Muscle layer of duodenum (tissue), 2 donors: ENCODE measurements at regions not wholly inside any gene's neighbourhood (a gene's known extent, or its start where the extent isn't known, plus 50 kb on each side); places are given as distances from the start of the nearest gene placed in this dataset.

Source experiments
- H3K27ac ChIP-seq: one replicate; pipeline ENCODE4 v1.7.0; 2013; ENCODE audit warnings: mild to moderate bottlenecking, low read length
- H3K27me3 ChIP-seq: one replicate; pipeline ENCODE4 v1.7.0; 2013; ENCODE audit warnings: low read depth, mild to moderate bottlenecking, control low read depth, low read length
- H3K36me3 ChIP-seq, 2 donors: one replicate each; pipeline ENCODE4 v1.7.0; 2013; ENCODE audit warnings: low read length in 2 of 2, control low read depth in 1 of 2, mild to moderate bottlenecking in 1 of 2; ENCODE audit not compliant: insufficient read depth in 2 of 2, control insufficient read depth in 1 of 2
- H3K4me1 ChIP-seq, 2 donors: one replicate each; pipeline ENCODE4 v1.7.0; 2013; ENCODE audit warnings: low read length in 2 of 2, mild to moderate bottlenecking in 2 of 2, control low read depth in 1 of 2, moderate library complexity in 1 of 2; ENCODE audit not compliant: insufficient read depth in 2 of 2, control insufficient read depth in 1 of 2
- H3K4me3 ChIP-seq, 2 donors: one replicate each; pipeline ENCODE4 v1.7.0; 2013; ENCODE audit warnings: low read length in 2 of 2, low read depth in 1 of 2, mild to moderate bottlenecking in 1 of 2
- H3K9me3 ChIP-seq, 2 donors: one replicate each; pipeline ENCODE4 v1.7.0; 2013; ENCODE audit warnings: low read length in 2 of 2, control low read depth in 1 of 2, mild to moderate bottlenecking in 1 of 2; ENCODE audit not compliant: control insufficient read depth in 1 of 2
- donor health status: healthy.

DNA sequence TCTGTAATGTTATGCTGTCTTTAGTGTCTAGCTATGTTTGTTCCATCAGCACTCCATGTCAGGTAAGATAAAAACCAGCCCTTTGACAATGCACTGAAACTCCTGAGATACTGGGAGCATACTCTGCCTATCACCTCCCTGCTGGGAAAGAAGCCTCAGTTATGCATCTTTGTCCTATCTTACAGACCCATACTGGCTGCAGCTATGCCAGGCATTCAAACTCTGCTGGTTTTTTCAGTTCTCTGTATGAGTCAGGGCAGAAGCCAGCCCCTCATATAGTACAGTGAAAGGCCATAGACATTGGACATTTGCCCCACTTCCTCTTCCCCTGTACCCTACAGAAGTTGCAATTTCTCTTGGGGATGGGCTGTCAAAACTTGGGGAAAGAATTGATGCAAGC lies 181.1 kb upstream of the RGPD4 start:
- Histone ChIP-seq H3K4me3 (peak overlapping the region in 1 of 2 donors; percentile 29), H3K9me3 (peaks cover 12 to 14% of the 10 kb centered on the region in 2 donors), H3K27ac (no peak overlapping the region), H3K36me3 (no peaks in the 10 kb centered on the region), H3K4me1 (no peaks in the 10 kb centered on the region), H3K27me3 (no peaks in the 10 kb centered on the region)

- Histone ChIP-seq H3K4me1 (no peaks in the 10 kb centered on the region), H3K36me3 (no peaks in the 10 kb centered on the region), H3K27ac (no peak overlapping the region), H3K4me3 (no peak overlapping the region), H3K9me3 (peaks cover 8 to 14% of the 10 kb centered on the region in 2 donors), H3K27me3 (no peaks in the 10 kb centered on the region)
Measured at GRCh38 chr2:107648781-107649404, 177.8 kb upstream of the RGPD4 start.

DNA sequence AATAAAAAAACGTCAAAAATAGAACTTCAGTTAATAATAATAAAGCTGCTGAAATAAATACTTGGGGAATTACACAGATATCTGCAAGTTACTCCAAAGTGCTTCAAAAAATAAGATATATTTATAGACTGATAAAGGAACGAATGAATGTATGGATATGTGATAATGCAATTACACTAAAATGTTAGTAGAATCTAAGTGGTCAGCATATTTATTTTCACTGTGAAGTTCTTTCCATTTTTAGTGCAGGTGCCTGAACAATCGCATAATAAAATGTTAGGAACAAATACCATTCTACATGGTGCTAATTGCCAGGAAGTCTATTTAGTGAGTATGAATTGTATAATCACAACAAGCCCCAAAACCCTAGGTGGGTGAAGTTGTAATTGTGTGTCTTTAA lies 169.6 kb upstream of the RGPD4 start:
- Histone ChIP-seq H3K27ac (no peak overlapping the region), H3K4me1 (no peaks in the 10 kb centered on the region), H3K9me3 (no peaks in the 10 kb centered on the region), H3K27me3 (no peaks in the 10 kb centered on the region), H3K4me3 (no peak overlapping the region), H3K36me3 (no peaks in the 10 kb centered on the region)

DNA sequence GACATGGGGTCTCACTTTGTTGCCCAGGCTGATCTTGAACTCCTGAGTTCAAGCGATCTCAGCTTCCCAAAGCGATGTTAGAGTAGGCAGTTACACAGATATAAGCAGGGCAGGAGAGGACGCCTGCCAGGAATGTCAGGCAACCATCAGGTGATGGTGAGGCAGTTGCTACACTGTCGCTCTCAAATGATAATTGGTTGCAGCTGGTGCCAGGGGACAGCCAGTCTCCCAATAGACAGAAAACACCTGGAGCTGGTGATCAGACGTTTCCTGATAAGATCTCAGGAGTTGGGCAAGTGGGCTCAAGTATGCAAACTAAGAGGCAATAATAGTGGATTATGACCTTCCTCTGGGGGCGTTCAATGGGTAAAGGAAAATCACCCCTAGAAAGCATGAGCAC lies 163.1 kb upstream of the RGPD4 start:
- Histone ChIP-seq H3K27me3 (no peaks in the 10 kb centered on the region), H3K4me3 (no peak overlapping the region), H3K27ac (no peak overlapping the region), H3K9me3 (no peaks in the 10 kb centered on the region), H3K36me3 (no peaks in the 10 kb centered on the region), H3K4me1 (no peaks in the 10 kb centered on the region)

DNA sequence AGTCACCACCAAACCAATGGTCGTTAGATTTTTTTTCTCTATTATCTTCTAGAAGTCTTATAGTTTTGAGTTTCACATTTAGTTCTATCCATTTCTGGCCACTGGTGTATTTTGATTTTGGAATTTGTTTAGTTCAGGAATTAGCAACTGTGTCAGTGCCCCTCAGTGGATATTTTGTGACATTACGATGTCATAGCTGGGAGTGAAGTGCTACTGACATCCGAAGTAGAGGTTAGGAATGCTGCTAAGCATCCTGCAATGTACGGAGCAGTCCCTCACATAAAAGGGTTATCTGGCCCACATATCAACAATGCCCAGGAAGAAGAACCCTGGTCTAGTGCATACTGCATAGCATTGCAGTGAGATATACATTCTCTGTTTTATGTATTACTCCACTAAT lies 157.4 kb upstream of the RGPD4 start:
- H3K27ac ChIP-seq: no peak overlapping the region
- H3K27me3 ChIP-seq: no peaks in the 10 kb centered on the region
- no peaks in the 10 kb centered on the region for H3K36me3 ChIP-seq

GRCh38 chr2:107681936-107682335 lies 144.8 kb upstream of the RGPD4 start:
- H3K4me1 ChIP-seq: no peaks in the 10 kb centered on the region
- no peak overlapping the region for H3K27ac ChIP-seq
- no peaks in the 10 kb centered on the region for H3K9me3 ChIP-seq
- no peaks in the 10 kb centered on the region for H3K36me3 ChIP-seq
- no peak overlapping the region for H3K4me3 ChIP-seq
- no peaks in the 10 kb centered on the region for H3K27me3 ChIP-seq

More for the DNA sequence above, 157.4 kb upstream of the RGPD4 start:
- no peak overlapping the region for H3K4me3 ChIP-seq
- H3K9me3 ChIP-seq: peaks cover 10 to 12% of the 10 kb centered on the region in 2 donors
- H3K4me1 ChIP-seq: no peaks in the 10 kb centered on the region

DNA sequence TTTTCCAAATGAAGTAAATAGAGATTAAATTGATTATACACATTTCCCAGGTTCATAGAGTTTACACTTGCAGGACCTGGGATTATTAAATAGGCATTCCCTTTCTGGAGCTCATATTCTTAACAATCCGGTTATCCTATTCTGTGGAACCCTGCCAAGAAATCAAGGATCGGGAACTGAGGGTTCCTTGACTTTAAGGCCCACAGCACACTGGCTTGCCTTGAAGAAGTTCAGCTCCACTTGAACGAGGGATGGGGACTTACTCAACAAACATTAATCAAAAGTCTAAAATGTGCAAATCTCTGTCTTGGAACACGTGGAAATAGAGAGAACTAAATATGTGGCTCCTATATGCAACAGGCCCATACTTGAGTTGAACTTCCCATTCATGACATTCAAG lies 142.3 kb upstream of the RGPD4 start:
- Histone ChIP-seq H3K4me1 (no peaks in the 10 kb centered on the region), H3K36me3 (no peaks in the 10 kb centered on the region), H3K4me3 (no peak overlapping the region), H3K27me3 (no peaks in the 10 kb centered on the region), H3K9me3 (no peaks in the 10 kb centered on the region), H3K27ac (no peak overlapping the region)

- Histone ChIP-seq H3K36me3 (no peaks in the 10 kb centered on the region), H3K4me1 (no peaks in the 10 kb centered on the region), H3K27ac (no peak overlapping the region), H3K4me3 (no peak overlapping the region), H3K9me3 (no peaks in the 10 kb centered on the region), H3K27me3 (no peaks in the 10 kb centered on the region)
Measured at GRCh38 chr2:107685421-107685986, 141.2 kb upstream of the RGPD4 start.

DNA sequence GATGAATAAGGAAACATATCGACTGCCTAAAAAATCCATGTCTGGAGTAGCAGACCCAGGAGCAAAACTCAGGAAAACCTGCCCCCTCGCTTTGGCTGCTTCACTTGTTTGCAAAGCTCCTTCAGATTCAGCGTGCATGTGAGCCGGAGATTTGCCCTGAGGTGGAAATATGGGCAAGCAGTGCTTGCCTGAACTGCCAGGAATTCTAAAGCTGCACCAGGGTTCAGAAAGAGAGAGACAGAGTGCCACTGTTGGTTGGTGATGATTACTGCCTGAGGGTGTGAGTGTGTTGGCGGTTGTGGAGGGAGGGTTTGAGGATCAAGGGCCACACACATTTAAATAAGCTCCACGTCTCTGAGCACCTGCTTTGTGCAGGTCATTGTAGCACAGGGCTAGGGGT lies 139.6 kb upstream of the RGPD4 start:
- Histone ChIP-seq H3K4me1 (no peaks in the 10 kb centered on the region), H3K4me3 (no peak overlapping the region), H3K36me3 (no peaks in the 10 kb centered on the region), H3K9me3 (no peaks in the 10 kb centered on the region), H3K27ac (no peak overlapping the region), H3K27me3 (no peaks in the 10 kb centered on the region)

DNA sequence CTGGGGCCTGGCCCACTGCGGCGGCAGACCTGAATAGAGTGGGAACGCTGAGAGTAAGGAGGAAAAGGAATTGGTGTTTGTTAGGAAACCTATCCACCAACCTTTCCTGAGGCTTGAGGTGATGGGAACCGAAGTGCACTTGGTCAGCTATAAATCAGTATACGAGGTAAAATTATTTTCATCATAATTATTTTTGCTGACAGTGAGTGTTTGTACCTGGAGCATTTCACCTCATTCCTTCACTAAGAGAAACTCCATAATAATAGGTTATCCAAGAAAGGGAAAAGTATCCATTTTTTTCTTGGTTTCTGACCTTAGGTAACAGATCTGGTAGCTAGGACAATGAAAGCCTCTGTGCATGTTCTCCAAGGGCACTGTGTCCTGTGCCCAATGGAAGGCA lies 138.6 kb upstream of the RGPD4 start:
- no peaks in the 10 kb centered on the region for H3K9me3 ChIP-seq
- no peaks in the 10 kb centered on the region for H3K27me3 ChIP-seq
- H3K4me1 ChIP-seq: no peaks in the 10 kb centered on the region
- H3K27ac ChIP-seq: no peak overlapping the region
- H3K36me3 ChIP-seq: no peaks in the 10 kb centered on the region
- H3K4me3 ChIP-seq: no peak overlapping the region

DNA sequence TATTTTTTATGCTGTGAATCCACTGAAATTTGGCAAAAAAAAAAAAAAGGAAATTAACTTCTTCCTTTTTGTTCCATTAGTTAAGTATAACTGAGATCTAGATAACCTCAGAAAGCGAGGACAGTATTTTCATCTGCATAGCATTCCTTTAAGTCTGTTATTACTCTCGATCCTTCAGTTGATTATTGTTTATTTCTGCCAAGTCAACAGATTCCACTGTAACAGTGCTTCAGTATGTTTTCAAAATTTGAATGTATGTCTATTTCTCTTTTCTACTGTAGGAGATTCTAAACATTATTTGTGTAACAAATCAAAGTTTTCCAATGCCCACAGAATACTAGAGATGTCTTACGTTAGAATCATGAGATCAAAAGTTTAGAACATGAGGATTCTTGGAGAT lies 133.1 kb upstream of the RGPD4 start:
- H3K27me3 ChIP-seq: no peaks in the 10 kb centered on the region
- no peaks in the 10 kb centered on the region for H3K4me1 ChIP-seq
- no peaks in the 10 kb centered on the region for H3K36me3 ChIP-seq
- no peak overlapping the region for H3K4me3 ChIP-seq
- no peaks in the 10 kb centered on the region for H3K9me3 ChIP-seq
- no peak overlapping the region for H3K27ac ChIP-seq

- no peaks in the 10 kb centered on the region for H3K4me1 ChIP-seq
- H3K4me3 ChIP-seq: no peak overlapping the region
- no peaks in the 10 kb centered on the region for H3K27me3 ChIP-seq
- no peaks in the 10 kb centered on the region for H3K36me3 ChIP-seq
- H3K9me3 ChIP-seq: no peaks in the 10 kb centered on the region
- no peak overlapping the region for H3K27ac ChIP-seq
Measured at GRCh38 chr2:107694667-107695066, 132.0 kb upstream of the RGPD4 start.
